ENCODE measurements at regions not wholly inside any gene's neighbourhood (a gene's known extent, or its start where the extent isn't known, plus 50 kb on each side); places are given as distances from the start of the nearest gene placed in this dataset.

DNA sequence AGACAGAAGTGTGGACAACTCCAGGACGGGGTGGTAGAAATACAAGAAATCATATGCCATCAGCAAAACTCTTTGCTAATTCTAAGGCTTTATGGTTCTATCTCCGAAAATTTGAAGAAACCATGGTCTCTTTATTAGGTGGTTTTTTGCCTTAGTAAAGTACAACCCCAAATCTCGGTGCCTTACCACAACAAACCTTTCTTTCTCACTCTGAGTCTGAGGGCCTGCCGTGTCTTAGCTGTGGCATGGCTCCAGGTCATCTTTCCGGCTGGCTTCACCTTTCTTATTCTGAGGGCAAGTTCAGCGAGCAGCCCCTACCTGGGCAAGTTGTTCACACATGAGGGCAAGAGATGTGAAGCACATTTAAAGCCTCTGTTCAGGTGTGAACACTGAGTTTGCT lies 280.6 kb downstream of the TTLL7 start:
- no peak for DNase-seq

DNA sequence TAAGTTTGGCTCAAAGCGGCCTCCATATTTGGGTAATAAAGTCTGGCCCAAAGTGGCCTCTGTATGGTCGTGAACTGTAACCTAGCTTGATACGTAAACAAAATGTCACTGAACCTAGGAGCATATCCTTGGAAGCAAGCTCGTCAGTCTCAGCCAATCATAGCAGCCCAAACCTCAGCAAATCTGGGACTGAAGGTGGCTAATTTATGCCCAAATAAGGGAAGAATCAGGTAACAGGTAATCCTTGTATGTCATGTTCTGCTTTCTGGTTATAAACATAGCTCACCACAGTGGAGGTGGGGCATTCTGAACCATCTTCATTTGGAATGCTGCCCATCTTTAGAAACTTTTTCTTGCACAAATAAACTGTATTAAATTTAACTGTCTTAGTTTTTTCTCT lies 281.1 kb downstream of the TTLL7 start:
- DNase-seq, result no peak

DNA sequence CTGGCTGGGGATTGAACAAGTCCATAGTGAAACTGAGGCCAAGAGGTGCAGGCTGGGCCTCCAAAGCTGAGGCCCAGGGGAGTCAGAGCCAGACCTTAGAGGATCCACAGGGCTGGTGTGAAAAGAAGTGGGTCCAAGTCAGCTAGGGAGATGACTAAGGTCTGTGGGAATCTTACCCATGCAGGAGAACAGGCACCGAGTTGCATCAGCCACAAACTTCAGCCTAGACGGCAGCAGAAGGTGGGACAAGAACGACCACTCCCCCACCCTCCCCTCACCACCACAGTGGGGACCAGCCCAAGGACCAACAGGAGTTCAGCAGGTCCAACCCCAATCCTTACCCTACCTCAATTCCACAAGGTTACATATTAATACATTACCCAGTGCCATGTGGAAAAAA lies 282.3 kb downstream of the TTLL7 start:
- no peak for DNase-seq

DNA sequence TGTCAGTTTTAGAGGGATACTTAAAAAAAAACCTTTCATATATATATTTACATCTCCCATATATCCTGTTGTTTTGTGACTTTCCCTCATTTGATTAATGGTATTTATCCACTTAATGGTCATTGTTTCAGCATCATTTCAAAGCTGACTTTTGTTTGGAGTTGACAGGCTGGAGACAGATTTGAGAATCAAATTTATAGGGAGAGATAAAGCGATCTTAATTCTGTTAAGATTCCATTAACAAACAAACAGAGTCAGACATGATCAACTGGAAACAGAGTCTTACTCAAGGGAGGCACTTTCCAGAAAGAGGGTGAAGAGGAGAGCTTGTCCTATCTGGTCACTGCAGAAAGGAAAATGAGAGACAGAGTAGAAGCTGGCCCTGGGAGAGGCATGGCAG lies 283.4 kb downstream of the TTLL7 start:
- no peak for DNase-seq

DNA sequence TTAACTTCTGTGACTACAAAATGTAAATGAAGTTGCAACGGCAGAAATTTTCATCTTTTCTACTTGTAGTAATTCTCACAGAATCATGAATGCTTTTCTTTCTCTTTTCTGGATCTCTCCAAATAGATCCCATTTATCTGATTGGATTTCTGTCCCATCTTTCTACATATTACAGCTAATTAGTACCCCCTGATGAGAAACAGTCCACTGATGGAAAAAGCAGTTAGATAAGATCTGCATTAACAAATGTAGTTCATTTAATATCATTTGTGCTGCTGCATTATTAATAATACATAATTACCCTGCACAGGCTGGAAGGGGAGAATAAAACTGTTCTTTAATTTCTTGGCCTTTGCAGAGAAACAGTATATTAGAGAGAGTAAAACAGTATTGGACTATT lies 289.3 kb downstream of the TTLL7 start:
- DNase-seq, result no peak

DNA sequence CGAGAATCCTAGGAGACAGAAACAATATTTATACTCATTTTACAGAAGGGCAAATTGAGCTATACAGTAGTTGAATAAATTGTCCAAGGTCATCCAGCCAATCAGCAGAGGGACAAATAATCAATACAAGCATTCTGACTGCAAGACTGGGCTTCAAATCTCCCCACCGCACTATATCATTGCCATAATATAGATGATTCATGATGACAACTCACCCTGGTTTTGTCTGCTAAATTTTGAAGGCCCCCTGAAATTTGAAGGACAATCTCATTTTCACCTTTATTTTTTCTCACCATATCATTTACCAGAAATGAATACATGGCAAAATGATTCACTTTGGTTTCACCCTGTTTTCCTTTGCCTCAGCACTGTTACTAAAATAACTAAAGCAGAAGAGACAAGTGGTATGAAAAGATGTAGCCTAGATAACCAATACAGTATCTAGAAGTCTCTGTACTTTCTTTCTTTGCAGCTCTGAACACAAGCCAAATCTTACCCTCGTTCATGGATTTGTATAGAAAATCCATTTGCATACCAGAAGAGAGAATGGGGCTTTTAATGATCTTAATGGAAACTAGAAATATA lies 292.5 kb downstream of the TTLL7 start:
- DNase-seq, result no peak

DNA sequence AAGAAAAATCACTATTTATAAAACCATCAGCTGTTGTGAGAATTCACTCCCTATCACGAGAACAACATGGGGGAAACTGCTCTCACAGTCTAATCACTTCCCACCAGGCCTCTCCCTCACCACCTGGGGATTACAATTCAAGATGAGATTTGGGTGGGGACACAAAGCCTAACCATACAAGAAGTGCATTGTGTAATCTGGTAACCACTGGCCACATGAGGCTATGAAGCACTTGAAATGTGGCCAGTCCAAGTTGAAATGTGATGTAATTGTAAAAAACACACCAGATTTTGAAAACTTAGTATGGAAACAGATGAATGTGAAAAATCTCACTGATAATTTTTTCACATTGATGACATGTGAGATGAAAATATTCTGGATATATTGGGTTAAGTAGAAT lies 293.8 kb downstream of the TTLL7 start:
- no peak for DNase-seq

DNA sequence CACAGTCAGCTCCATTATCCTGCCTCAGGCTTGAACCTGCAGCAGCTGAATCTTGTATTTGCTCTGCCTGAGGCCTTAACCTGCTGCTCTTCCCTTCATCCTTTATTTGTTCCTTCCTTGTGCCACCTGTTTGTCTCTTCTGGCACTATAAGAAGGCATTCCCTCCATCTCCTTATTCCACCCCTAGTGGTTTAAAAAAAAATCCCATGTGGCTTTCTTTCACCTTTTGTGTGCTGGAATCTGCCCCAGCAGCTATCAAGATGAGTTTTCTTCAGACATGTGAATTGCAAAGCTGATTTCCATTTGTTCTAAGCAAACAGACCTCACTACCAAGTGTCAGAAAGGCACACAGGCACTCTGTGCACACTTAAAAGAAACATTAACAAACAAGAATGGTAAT lies 294.6 kb downstream of the TTLL7 start:
- DNase-seq, result no peak

DNA sequence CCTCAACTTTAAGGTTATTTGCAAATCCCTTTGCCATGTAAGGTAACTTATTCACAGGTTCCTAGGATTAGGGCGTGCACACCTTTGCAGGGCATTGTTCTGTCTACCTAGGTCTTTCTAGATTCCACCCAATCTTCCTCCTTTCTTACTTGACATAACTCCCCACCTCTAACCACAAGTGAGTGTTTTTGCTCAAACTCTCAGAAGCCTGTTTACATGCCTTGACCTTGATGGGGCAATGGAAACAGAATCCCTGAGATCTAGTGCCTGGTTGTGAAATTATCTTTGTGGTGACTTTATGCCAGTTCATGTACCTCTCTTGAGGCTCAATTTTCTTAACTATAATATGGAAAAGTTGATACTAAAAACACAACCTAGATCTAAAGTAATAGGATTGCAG lies 296.6 kb downstream of the TTLL7 start:
- DNase-seq, result no peak

DNA sequence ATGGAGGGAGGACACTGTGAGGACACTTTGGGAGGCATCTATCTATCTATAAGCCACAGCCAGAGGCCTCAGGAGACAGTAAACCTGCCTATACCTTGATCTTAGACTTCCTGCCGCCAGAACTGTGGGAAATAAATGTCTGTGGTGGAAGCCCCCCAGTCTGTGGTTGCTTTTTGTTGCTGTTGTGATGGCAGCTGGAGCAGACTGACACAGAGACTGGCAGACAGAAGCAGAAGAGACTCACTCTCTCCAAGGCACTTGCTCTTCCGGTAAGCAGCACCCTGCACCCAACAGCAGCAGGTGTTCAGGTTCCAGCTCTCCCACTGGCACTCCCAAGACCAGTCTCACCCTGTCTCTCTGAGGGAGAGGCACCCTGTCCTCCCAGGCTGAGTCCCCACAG lies 297.6 kb downstream of the TTLL7 start:
- DNase-seq, result no peak

DNA sequence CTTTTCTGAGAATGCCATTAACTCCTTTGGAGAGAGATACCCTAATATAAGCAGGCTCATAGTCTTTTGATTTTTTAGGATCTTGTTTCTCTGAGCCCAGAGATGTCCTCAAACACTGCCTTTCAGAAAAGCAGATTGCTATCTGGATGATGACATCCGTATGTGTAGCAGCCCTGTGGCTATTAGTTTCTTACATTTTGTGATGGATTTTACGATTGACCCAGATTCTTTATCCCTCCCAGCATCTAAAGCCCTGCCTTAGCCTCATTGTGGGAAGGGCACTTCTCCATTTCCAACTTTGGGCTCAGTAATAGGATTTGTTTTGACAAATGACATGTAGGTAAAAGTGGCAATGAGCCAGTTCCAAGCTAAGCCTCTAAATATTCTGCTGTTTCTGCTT lies 300.3 kb downstream of the TTLL7 start:
- DNase-seq, result no peak

DNA sequence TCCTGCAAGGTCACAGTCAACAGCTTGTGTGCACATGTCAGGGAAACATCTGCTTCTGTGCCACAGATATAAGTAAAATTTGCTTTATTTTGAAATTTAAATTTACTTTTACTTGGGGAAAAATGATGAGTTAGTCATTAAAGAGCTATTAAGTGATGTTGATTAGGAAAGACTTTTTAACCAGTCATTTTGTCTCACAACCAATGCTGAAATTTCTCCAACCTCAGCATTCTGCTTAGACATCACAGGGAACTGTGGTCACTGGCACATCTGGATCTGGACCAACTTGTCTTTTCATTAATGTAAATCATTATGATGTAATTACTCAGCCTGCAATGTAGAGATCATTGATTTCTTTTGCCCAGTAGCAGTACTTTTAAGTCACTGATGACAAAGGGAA lies 301.0 kb downstream of the TTLL7 start:
- no peak for DNase-seq

DNA sequence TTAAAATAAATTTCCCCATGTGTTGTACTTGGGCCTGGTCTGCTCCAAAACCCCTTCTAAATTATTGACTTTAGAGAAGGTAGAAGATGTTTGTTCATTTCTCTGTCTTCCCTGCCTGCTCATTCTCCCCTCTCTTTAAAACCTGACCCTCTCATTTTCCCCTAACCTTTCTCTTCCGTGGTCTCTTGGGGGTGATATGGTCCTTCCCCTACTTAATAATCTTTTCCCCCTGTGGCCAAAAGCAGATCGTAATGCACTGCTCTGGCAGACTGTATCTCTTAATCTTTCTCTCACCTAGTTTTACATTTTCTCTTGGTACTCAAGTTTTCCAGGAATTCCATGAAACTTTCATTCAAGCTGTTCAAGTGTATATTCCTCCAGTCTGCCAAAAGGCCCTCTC lies 301.7 kb downstream of the TTLL7 start:
- no peak for DNase-seq

DNA sequence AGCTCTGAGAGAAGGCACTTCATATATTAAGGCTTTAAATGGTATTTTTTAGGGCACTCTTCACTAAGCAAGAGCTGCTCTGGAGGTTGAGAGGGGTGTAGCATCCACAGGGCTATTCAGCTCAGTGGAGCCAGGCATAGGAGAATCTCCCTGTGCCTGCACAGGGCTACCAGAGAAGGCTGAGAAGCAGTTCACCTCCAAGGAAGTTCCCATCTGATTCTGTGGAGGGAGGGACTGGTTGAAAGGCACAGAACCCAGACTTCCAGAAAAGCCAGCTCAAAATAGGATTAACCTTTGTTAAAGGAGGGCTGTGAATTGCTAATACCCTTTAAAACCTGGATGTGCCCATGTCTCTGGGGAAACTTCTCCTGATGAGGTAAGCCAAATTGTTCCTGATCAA lies 304.5 kb downstream of the TTLL7 start:
- no peak for DNase-seq

DNA sequence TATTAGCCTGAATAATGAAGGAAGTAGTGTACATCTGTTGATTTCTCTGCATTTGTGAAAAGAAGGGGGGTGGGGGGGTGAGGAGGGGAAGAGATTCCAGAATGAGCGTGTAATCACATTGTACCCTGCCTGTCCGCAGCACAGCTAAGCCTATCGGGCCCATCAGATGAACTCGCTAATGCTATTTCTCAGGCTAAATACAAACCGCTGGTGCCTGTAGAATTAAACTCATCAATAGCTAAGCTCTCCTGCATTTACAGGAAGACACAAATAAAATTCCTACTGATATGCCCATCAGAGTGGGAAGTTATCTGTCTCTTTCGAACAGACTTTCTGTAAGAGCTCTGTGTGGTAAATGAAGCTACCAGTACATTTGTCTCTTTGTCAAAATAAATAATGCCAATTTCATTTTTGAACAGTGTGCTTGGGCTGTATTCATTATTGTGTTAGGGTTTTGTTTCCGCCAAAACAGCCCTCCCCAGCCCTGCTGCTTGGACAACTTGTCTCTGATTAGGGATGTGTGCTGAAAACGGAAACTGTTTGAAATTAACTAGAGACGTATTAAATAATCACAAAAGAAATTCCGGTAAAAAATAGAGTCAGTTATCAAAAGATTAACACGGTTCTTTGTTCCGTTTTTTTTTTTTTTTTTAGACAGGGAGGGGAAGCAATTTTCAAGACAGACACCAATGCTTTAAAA lies 305.4 kb downstream of the TTLL7 start:
- DNase-seq, result no peak

DNA sequence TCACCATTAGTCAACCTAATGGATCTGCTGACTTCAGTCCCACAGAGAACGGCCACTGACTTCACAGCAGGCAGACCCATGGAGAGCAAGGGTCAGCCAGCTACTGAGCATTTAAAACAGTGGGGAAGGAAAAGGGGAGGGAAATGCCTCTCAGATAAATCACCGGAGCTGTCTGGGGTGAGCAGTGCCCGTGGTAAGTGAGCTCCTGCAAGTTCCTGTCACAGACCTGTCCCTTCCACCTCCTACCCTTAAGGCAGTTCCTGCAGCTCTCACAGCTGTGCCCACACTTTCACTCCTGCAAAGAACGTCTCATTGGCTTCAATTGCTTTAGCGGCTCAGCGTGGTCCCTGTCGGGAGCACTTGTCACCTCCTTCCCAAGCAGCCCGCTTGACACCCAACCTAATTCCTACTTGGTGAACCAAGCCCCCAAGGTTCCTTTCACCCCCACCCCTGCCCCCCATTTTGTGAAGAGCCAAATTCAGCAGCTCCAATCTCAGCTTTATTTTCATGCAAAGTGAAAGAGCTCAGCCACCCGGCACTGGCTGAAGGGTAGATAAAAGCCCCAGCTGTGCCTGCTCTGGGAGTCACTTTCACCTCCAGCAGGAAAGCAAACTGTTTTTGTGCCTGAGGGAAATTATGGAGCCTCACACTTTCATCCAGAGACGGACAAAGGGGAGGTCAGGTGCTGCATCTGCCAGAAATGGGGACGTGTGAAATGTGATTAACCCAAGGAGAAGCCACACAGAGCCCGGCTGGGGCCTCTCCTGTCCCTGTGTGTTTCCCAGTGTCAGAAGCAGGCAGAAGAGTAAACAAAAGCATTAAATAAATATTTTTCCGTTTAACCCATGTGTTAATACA lies 306.2 kb downstream of the TTLL7 start:
- no peak for DNase-seq

DNA sequence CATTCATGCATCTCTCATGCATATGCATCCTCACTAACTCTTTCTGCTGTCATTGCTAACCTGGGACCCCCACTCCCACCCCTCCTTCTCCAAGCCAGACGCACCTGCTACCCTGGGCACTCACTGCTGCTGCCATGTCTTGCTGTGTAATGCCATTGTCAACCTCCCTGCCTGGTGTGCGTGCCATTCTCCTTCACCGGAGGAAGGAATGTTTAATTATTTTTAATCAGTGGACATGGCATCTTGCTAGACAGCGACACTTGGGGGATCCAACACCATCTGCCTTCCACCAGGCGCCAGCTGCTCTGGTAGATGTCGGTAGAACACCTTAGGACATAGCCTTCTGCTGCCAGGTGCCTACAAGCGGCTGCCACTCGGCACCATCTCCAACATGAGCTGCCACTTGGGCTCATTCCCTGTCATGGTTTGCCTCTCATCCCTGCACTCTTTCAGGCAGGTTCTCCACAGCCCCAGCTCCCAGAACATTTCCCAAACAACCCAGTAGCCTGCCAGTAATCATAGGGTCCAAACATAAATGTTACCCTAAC lies 306.9 kb downstream of the TTLL7 start:
- no peak for DNase-seq

DNA sequence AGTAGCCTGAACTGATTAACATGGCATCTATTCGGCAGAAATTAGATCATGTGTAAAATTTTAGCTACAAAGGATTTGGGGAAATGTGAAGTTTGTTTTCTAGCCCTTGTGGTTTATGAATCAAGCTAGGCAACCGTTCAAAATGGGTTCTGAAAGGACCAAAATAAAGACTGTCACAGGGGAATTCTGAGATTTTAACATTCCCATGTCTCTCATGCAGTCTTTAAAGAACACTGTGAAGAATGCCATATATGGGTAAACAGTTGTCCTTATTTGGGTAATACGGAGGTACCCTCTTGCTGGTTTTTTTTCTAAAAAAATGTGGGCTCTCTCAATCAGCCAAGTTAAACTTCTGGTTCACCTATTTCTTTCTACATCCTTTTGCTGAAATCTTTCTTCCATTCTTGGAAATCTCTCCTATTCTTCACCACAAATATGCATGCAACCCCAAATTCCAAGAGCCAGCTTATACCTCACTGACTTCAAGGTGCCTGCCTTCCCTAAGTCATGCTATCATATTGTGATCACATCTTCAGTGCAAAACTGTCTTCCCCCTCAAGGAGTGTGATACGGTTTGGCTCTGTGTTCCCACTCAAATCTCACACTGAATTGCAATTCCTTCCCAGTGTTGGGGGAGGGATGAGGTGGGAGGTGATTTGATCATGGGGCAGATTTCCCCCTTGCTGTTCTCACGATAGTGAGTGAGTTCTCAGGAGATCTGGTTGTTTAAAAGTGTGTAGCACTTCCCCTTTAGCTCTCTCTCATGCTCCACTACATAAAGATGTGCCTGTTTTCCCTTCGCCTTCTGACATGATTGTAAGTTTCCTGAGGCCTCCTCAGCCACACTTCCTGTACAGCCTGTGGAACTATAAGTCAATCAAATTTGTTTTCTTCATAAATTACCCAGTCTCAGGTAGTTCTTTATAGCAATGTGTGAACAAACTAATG lies 308.7 kb downstream of the TTLL7 start:
- no peak for DNase-seq

DNA sequence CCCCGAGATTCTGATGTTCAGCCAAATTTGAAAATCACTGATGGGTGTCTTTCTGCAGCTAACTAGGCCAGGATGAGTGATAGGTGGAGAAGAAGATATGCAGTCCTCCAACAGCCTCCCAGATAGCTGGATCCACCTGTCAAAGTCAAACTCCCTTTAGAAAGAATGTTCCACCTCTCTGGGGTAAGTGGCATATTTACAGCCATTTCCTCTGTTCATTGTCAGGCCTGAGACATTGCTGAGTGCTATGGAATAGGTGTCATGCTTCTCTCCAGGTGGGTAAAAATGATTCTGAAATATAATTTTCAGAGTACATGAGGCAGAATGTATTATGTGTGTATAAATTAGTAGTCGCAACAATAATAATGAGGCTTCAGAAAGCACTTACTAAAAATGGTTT lies 316.8 kb downstream of the TTLL7 start:
- DNase-seq, result no peak

DNA sequence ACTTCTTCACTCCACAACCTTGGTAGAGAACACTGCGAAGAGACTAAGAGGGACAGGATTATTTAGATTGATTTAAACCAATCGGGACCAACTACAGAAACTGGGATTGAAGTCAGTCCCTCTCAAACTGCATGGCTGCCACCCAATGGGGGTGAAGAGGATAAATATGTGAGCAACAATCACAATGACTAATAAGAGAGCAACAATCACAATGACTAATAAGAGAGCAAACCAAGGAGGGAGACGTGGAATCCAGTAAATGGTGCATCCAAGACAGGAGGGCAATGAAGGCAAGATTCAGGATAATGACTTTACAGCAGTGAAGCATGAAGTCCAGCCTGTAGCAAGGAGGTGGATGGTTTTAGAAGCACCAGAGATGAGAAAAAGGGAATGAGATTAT lies 322.8 kb downstream of the TTLL7 start:
- DNase-seq, result no peak

DNA sequence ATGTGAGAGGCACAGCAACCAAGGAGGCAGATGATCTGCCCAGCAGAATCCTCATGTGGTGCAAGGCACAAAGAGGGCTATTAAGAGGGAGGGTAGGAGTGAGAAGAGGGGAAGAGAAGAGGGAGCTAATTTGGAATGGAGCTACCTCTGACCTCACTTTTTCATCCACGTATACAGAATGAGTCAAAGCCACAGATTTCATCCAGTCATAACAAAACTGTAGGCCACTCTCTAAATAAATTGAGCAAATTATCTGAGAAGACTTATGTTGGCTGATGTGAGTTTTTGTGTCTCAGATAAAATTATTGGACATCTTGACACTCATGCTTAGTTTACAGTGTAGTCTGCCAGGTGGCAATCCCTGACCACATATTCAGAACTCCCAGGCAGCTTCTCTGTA lies 325.6 kb downstream of the TTLL7 start:
- no peak for DNase-seq

DNA sequence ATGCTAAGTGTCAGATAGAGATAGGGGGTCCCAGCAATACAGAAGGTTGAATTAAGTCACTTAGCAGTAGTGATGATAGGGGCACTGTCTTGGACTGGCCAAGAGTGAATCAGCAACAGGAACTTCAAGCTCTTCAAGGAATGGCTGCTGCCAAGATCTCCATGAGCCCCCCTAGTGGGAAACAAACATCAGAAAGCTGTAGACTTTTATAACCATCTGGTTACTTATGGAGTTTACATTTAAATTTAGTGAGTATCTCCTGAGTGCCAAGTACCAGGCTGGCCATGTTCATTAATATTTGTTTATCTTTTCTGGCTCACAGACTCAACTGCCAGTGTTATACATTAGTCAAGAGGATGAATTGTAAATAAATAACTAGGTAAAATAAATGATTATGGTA lies 327.3 kb downstream of the TTLL7 start:
- no peak for DNase-seq

Measured in NCI-H1930 (cell line).